DMS153 treated with DMSO at 0.1 percent for 48 hours (cell line): ENCODE measurements at regions not wholly inside any gene's neighbourhood (a gene's known extent, or its start where the extent isn't known, plus 50 kb on each side); places are given as distances from the start of the nearest gene placed in this dataset.
"Not testable (repeated sequence)": the region's sequence is repeated elsewhere in the genome, so short reads cannot be mapped to it uniquely, and the experiment has no call there.

Experiments used
- DNase-seq: peaks from one replicate; lab custom pipeline; 2025; ENCODE audit not compliant: unreplicated experiment; lab: John Stamatoyannopoulos, UW

DNA sequence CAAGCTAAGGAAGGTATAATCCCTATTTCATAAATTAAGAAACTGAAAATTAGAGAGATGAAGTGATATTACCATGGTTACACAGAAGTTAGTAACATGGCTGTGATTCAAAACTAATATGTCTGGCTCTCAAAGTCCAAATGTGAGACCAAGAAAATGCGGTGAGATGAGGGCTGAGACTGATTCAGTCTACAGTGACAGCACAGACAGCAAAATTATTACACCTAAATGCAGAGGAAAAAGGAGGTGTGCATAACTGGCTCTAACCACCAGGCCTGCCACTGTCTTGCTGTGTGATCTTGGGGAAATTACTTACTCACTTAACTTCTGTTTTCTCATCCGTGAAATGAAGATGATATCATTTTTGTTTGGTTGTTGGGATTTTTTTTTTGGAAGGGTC, 270.0 kb upstream of the SOX9 start:
- DNase-seq = no peak

DNA sequence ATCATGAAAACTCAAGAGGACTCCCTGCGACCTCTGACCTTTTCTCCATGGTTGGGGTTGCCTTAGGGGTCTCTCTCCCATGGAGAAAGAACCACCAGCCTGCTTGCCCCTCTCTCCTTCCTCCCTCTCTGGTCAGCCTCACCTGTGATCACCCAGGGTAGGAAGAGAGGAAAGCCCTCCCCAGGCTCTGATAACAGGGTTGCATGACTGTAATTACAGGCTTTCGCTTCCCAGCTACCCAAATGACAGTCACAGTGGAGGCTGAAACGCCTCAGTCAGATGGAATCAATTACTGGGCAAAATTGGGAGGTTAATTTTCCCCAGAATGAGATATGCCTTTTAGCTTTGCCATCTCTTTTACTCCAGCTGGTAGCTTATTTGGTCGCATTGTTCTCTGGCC, 265.8 kb upstream of the SOX9 start:
- DNase-seq = no peak

DNA sequence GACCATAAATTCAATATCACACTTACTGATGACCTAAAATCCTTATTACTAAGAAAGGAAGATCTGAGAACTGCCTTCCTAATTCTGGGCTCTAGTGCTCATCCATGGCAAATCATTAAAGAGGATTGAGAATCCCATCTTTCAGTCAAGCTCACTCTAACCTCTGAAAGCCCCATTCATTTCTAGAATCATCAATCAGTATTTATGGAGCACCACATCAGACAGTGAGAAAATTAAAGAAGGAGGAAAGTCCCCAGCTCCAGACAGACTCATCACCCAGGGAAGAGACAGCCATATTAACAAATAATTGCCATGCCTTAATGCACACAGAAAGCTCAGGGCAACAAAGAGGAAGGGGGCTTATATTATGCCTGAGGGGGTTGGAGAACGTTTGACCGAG, 256.1 kb upstream of the SOX9 start:
- no peak for DNase-seq

DNA sequence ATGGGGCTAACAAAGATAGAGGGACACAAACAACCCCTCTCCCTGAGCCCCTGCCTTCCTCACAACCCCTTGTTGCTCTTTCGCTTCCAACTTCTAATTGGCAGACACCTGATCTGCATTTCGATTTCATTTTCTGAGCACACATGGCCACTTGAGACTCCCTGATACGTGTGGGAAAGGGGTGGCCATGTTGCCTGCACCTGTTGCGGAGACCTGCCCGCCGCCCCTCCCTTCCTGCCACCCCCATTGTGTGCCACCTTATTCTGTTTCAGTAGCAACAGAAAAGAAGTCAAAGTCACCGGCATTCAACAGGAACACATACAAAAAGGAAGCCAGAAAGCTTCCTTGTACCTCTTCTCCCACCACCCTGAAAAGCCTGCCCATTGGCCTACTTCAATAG, 254.7 kb upstream of the SOX9 start:
- no peak for DNase-seq

DNA sequence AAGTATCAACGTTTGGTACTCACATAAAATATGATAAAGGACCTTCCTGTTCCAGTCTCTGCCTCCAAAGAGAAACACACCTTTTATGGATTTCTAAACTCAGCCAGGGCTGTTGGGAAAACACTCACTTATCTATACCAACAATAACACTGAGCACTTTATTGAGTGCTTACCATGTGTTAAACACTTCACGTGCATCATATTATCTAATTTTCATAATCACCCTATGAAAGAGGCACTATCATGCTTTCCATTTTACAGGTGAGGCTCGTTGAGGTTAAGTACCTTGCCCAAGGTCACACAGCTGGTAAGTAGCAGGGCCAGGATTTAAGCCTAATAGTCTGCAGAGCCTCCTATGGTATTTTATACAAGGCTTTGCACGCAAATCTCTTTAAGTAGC, 251.5 kb upstream of the SOX9 start:
- DNase-seq = no peak

DNA sequence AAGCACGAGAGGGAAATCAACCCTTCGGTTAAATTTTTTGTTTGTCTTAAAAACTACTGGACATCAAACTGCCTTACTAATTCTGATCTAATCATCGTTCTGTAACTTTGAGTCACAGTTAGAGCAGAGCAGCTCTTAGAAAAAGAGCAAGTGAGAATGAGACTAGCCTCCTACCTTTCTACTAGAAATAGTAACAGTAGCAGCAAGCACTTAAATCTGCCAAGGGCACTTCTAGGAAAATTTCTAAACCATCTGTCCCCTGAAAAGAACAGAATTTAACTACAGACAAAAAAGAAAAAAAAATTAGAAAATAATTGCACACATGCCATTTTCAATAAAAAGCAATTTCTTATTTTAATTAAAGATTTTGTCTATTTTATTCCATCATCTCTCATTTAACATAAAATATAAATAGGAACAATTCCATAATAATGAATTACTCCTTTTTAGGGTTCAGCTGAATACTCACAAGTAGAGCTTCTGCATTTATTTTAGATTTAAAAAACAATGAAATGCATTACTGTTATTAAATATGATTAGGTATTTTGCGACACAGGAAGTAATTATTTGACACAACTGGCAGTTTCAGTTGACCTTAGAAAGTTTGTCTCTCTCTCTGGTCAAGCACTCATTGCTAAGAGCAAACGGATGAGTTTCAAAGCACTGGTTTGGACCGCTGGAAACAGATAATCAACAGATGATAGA, 250.8 kb upstream of the SOX9 start:
- DNase-seq = no peak

DNA sequence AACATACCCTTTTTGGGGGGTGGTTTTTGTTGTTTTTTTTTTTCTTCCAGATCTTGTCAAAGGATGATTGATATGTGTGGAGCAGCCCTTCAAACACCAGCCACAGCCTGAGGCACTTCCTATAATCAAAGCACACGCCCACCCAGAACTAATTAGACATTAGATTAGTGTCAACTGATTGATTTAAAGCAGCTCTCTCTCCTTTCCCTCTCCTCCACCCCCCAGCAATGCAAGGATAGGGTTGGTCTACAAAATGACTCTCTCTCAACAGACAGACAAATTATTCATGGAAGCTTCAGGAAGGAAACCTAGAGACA, 250.3 kb upstream of the SOX9 start:
- DNase-seq = no peak

DNA sequence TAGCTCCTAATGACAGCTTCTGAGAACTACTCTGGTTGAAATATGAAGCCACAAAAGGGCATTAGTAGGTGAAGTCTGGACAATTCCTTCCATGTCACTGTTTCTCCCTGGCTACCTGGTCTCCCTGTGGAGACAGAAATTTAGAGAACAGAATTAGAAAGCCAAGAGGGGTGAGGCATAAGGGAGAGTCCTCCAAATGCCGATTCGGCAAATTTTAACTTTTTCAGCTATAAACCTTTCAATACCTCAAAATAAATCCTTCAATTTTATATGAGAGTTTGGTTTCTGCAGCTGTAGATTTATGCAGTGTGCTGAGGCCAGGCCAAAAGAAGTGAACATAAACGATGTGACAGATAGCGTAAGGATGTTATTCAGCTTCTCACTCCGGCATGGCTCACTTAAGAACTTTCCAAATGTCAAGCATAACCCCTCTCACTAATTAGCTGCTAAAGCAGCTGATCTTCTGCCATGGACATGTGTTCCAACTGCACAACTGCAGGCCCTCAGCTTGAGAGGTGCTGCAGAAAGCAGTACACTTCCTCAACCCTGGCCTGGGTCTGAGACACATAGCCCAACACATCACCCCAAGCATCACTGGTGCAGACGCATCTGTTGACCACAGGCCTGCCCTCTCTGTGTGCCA, 247.9 kb upstream of the SOX9 start:
- no peak for DNase-seq

DNA sequence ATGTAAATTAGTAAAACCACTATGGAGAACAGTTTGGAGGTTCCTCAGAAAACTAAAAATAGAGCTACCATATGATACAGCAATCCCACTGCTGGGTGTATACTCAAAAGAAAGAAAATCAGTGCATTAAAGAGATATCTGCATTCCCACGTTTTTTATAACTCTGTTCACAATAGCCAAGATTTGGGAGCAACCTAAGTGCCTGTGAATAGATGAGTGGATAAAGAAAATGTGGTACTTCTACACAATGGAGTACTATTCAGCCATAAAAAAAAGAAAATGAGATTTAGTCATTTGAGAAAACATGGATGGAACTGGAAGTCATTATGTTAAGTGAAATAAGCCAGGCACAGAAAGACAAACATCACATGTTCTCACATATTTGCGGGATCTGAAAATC, 246.0 kb upstream of the SOX9 start:
- not testable (repeated sequence) for DNase-seq

DNA sequence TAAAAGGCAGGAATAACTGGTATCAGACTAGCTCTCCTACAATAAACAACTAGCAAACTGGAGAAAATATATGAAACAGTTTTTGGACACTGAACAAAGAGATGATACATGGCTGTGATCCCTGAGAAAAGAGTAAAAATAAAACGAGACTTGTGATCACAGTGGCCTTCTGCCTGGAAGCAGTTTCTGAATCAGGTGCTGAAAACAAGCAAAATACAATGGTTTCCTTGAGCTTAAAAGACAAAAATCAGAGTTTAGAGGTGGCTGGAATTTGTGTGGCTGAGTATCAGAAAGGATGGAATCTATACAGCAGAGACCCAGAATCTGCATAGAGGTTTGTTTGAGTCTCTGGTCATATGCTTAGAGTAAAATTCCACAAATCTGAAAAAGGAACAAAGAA, 242.5 kb upstream of the SOX9 start:
- DNase-seq = no peak

DNA sequence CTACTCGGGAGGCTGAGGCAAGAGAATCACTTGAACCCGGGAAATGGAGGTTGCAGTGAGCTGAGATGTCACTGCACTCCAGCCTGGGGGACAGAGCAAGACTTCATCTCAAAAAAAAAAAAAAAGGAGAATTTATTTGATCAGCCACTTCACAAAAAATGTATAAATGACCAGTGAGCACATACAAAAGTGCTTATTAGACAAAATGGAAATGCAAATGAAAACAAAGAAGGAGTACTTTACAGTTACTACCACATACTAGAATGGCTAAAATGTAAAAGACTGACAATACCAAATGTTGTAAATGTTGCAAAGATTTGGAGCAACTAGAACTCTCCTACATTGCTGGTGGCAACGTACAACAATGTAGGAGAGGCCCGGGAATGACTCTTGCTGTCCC, 241.8 kb upstream of the SOX9 start:
- DNase-seq = no peak

DNA sequence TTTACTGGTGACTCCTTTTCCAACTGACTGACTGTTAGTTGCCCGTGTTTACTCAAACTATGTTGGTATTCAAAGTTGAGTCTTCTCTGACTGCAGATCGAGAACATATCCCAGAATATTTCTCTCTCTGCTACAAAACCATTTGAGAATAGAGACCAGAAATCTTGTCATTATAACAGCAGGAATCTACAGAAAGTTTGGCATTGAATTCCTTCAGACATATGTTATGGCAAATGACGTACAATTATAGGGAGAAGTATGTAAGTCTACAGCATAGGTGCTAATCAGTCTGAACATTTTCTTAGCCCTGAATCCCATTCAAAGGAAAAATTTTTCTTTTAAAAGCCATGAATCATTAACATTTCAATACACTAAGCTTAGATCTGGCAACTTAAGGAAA, 239.8 kb upstream of the SOX9 start:
- no peak for DNase-seq

DNA sequence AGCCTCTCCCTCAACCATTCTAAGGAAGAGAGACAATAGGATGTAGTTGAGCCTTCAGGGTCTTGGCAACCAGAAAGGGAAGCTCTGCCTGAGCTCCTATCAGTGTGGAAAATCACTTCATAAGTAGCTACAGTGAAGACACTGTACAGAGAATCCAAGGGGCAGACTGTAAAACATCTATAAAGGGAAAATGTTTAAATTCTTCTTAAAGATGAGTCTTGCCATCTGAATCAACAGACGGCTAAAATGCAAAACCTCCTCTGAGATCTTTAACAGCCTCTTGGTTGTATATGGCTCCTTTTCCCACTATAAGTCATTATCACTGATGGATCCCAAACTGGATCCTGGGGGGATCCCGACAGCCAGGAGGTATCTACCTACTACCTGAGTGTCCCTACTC, 239.2 kb upstream of the SOX9 start:
- DNase-seq = no peak

DNA sequence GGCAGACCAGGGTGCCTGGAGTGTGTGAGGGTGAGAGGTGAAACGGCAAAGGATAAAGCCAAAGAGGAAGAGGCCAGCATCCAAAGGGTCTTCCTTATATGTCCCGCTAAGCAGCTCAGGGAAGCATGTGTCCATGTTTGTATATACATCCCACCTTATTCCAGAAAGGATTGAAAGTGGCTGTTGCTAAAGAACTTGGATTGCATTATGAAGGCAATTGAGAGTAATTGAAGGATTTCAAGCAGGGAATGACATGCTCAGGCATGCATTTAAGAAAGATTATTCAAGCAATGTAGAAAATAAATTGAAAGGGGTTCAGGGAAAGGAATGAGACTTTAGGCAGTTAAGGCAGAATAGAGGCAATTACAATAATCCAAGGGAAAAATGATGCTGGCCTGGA, 237.6 kb upstream of the SOX9 start:
- DNase-seq = no peak

DNA sequence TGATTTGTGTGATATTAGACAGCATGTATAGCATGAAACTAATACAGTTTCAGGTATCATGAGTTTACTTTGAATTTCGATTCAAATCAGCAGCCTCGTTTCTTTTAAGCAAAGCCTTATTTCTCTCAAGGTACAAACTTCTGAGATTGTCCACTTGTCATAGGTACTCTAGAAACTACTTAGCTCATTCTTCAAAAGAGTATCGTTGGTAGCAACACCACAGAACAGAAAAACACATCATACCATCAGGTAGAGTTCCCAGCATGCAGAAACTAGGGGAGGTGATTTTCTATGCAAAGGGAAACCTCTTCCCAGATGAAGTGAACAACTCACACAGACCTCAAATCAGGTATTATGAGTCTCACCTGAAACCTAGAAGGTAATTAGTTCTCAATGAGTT, 237.0 kb upstream of the SOX9 start:
- DNase-seq = no peak

DNA sequence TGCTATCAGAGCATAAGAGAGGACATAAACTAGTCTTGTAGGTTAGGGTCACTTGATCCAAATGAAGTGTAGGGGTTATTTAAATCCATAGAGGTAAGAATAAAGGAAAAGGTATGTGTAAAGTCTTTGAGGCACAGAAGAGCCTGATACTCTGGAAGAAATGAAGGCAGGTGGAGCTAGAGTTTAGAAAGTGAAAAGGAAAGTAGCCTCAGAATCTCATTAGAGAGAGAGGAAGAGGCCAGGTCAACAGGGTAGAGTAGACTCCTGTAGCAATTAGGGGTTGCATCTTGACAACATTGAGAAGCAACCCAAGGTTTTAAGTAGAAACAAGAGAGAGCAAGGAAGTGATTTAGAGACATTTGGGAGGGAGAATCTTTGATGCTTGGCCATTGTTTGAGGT, 235.2 kb upstream of the SOX9 start:
- no peak for DNase-seq

DNA sequence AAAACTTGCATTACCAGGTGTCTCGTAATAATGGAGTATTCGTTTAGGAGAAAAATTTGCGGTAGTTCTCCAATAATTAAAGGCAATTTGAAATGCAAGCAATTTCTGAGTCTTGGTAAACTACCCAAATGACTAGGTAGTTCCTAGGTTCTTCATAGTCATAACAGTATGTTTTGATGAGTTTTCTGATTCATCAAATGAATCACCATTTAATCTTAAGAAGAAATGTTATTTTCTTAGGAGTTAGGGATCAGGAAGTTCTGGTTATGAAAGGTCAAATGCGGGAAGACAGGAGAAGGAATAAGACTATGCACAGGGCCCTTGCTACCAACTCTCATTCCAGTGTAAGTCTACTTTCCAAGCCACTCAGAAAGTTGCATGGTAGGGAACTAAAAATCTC, 221.5 kb upstream of the SOX9 start:
- no peak for DNase-seq

DNA sequence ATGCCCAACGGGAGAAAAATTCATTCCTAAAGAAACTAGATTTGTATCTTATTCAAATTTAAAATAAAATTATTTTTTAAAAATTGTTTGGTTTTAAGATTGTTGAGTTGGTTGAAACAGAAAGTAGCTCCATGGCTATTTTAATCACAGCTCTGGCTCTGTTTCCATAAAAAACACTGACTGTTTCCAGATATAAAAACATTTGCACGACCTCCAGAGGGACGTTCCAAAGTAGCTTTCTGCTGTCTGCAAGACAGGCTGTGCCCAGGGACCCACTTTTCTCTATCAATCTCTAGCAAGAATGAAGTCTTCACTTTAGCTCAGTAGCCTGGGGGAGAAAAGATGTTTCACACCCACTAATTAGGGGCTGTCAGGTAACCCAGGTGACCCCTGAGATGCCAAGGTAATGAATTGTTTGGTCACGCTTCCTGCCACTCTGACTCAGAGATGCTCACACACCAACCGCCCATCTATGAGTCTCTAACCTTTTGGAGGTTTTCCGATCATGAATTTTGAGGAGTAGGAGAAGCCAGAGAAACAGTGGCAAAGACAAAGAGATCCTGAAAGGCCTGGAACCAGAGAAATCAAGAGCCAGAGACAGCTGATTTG, 220.1 kb upstream of the SOX9 start:
- no peak for DNase-seq

DNA sequence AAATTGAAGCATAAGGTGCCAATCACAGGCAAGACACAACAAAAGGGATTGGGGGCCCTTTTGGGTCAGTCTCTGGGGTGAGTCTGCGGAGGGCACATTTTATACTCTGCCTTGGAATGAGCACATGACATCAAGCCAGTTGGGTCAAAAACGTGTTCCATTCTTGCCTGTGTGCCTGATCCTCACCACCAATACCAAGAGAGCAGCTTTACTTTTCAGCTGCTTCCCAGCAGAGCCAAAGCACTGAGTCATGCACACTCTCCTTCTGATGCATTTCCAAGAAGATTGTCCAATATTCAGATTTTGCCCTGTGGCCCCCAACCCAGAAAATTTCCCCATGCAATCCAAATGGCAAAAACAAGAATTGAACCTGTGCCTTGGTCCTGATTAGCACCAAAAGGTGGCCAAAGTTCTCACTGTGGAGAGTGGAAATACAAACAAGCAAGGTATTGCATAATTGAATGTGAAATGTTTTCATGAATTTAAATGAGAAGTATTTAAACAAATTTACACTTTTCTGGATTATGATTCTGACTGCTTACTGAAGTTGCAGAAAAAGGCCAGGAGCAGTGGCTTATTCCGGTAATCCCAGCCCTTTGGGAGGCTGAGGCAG, 217.8 kb upstream of the SOX9 start:
- DNase-seq = no peak

DNA sequence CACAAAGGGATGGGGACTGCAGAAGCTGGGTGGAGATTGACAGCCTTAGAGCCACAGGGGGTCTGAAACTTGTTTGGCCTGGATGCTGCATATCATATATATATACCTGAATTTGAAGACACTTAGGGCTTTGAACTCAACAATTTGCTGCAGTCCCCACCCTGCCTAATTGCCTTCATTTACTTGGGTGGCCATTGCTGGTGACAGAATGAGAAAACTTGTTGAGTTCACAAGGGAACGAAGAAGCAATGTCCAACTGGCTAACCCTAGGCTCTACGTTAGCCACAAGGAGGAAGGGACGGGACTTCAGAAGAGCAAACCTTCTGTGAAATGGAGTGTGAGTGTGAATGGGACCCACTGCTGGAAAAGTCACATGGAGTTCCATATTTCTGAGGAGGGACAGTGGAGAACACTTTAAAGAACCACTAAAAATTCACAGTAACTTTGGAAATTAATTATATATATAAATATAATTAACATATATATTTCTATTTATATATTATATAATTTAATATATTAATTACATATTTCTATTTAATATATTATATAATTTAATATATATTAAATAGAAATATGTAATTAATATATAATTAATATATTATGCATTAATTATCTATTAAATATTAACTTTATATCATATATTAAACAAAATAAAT, 215.3 kb upstream of the SOX9 start:
- no peak for DNase-seq

DNA sequence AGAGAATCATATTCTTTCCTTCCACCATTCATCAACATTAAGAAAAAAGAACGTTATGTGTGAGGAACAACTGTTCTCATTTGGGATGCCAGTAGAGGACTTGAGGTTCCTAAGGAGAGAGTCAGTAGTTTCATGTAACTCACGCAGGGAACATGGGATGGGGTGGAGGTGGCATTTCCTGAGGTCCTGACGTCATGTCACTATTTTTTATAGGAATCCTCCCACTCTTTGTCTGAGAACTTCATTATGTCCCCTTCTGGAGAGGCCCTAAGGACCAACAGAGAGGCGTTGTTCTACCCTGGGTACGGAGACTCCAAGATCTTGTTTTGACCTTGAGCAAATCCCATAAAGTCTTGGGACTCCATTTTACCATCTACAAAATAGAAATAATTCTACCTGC, 211.7 kb upstream of the SOX9 start:
- no peak for DNase-seq

DNA sequence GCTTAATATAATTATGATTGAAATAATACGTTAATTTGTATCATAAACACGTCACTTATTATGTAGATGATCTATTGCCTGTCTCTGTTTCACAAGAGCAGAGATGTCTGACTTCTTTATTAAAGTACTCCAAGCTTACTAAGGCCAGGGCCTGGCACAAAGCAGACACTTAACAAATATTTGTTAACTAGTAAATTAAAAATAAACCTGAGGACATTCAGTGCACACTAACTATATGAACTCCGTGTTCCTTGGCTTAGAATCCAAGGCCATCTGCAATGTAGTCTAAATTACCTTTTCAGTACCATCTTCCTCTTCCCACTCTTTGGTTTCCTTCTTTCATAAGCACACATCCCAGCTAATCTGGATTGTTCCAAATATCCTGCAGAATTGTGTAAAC, 210.8 kb upstream of the SOX9 start:
- DNase-seq = no peak
